Ascending aorta (tissue), 2 donors: ENCODE measurements at regions not wholly inside any gene's neighbourhood (a gene's known extent, or its start where the extent isn't known, plus 50 kb on each side); places are given as distances from the start of the nearest gene placed in this dataset.

Source experiments
- DNase-seq, 2 donors: peaks; one replicate each; pipeline ENCODE4 v3.0.0-alpha.2; 2019; ENCODE audit warnings: low spot score in 2 of 2
- H3K27ac ChIP-seq, 2 donors: fragments of 200-600 bp; sonication (generic); one replicate each; pipeline ENCODE4 v1.5.1; 2016 to 2017; ENCODE audit warnings: mild to moderate bottlenecking in 1 of 2
- H3K27me3 ChIP-seq: fragments of 200-600 bp; sonication (generic); one replicate; pipeline ENCODE4 v1.5.1; 2017
- H3K36me3 ChIP-seq, 2 donors: fragments of 200-600 bp; sonication (generic); one replicate each; pipeline ENCODE4 v1.5.1; 2016
- H3K4me1 ChIP-seq, 2 donors: fragments of 200-600 bp; sonication (generic); one replicate each; pipeline ENCODE4 v1.5.1; 2016 to 2017; ENCODE audit warnings: mild to moderate bottlenecking in 1 of 2
- H3K4me3 ChIP-seq, 2 donors: fragments of 200-600 bp; sonication (generic); one replicate each; pipeline ENCODE4 v1.5.1; 2016 to 2017; ENCODE audit warnings: mild to moderate bottlenecking in 1 of 2
- H3K9me3 ChIP-seq, 2 donors: fragments of 200-600 bp; sonication (generic); one replicate each; pipeline ENCODE4 v1.5.1; 2016
- intact Hi-C: fragments of 100-400 bp; cut with DNase I; formaldehyde crosslinking; loops from one replicate; pipeline ENCODE4 v1.15.1; 2023
- TF ChIP-seq, protein P1 (sequence below), 3 experiments: fragments of 200-600 bp in 2 of 3; fragments of 450-650 bp in 1 of 3; sonication (generic) in 2 of 3; IDR thresholded peaks; one replicate each; pipeline ENCODE4 v1.5.1; 2016 to 2019; ENCODE audit warnings: antibody characterized with exemption in 3 of 3, mild to moderate bottlenecking in 1 of 3, moderate library complexity in 1 of 3

DNA sequence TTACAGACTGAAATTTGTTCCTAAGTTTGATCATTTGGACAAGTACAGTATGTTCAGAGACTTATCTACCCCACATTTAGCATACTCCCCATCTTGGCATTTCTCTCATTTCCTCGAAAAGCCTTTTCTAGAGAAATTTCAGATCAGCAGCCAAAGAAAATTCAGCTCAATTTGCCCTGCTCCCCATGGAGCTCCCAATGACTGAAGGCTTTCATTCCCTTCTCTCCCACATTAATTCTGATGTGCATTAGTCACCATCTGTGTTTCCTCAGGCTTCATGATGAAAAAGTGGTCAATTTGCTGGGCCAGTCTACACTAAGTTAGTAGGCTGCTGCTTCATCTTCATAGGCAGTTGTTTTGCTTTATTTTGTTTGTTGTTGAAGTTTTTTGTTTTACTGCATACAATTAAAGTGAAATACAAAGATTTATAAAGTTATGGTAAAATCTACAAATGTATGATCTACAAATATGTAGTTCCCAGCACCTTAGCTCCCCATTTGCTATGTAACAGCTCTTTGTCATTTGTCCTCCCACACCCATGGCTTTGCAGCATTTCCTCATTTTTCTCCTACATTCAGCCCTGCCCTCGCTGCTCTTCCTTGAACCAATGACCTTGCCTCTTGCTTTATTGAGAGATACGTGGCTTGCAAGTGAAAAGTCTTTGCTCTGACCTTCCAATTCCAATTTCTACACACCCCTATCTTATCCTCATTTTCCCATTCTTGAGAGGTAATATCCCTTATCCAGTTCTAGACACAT, 193.9 kb downstream of the ANAPC10 start:
- no peak overlapping the region for H3K4me3 ChIP-seq
- H3K27ac ChIP-seq: no peak overlapping the region
- H3K36me3 ChIP-seq: no peaks in the 10 kb centered on the region
- intact Hi-C loops: no loop called here
- TF ChIP-seq, protein P1, sequence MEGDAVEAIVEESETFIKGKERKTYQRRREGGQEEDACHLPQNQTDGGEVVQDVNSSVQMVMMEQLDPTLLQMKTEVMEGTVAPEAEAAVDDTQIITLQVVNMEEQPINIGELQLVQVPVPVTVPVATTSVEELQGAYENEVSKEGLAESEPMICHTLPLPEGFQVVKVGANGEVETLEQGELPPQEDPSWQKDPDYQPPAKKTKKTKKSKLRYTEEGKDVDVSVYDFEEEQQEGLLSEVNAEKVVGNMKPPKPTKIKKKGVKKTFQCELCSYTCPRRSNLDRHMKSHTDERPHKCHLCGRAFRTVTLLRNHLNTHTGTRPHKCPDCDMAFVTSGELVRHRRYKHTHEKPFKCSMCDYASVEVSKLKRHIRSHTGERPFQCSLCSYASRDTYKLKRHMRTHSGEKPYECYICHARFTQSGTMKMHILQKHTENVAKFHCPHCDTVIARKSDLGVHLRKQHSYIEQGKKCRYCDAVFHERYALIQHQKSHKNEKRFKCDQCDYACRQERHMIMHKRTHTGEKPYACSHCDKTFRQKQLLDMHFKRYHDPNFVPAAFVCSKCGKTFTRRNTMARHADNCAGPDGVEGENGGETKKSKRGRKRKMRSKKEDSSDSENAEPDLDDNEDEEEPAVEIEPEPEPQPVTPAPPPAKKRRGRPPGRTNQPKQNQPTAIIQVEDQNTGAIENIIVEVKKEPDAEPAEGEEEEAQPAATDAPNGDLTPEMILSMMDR (IDR thresholded peaks at IDR 0.05): no peak
- DNase-seq: no peak
- peaks cover 0 to 5% of the 10 kb centered on the region in 2 donors for H3K4me1 ChIP-seq
- no peaks in the 10 kb centered on the region for H3K9me3 ChIP-seq
- H3K27me3 ChIP-seq: no peaks in the 10 kb centered on the region

DNA sequence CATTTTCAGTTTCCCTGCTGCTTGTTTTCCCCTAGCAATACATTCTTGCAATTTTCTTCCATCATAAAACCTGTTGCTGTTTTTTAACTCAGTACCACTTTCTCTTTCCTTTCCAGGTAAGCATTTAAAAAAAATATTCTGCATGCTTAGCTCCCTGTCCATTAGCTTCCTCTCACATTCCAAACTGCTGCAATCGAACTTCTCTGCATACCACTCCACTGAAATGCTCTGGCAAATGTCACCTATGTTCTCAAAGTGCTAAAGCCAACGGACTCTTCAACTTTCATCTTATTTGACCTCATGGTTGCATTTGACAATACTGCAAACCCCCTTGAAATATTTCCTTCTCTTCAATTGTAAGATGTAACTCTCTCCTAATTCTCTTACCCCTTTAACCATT, 192.7 kb downstream of the ANAPC10 start:
- H3K27me3 ChIP-seq: no peaks in the 10 kb centered on the region
- H3K9me3 ChIP-seq: no peaks in the 10 kb centered on the region
- TF ChIP-seq, protein P1 (IDR thresholded peaks at IDR 0.05): no peak
- H3K27ac ChIP-seq: no peak overlapping the region
- peaks cover 0 to 5% of the 10 kb centered on the region in 2 donors for H3K4me1 ChIP-seq
- intact Hi-C loops: no loop called here
- no peak for DNase-seq
- H3K36me3 ChIP-seq: no peaks in the 10 kb centered on the region
- no peak overlapping the region for H3K4me3 ChIP-seq

DNA sequence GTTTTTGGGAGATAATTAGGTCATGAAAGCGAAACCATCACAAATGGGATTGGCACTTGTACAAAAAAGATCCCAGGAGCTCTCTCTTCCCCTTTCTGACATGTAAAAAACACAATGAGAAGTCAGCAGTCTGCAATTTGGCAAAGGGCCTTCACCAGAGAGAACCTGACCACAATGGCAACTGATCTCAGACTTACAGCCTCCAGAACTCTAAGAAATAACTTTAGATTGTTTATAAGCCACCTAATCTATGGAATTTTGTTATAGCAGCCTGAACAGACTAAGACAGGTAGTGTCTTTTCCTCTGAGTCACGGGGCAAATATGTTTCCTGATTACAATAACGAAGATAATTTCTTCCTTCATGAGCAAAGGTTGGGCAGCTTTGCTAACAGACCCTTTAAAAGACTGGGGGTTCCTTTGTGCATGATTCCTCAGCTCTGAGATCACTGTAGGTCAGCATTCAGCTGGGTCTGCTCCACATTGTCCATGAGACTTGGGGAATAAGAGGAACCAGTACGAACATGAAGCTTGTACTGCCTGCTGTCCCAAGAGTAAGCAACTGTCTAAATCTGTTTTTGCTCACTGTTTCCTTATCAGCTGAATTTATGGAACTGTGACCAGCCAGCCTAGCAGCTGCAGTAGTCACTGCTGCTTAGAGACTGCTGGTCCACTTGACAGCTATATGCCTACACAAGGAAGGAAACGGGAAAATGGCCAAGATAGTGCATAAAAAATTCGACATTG, 191.6 kb downstream of the ANAPC10 start:
- no peak overlapping the region for H3K27ac ChIP-seq
- peaks cover 0 to 5% of the 10 kb centered on the region in 2 donors for H3K4me1 ChIP-seq
- no peaks in the 10 kb centered on the region for H3K27me3 ChIP-seq
- intact Hi-C loops: no loop called here
- H3K36me3 ChIP-seq: no peaks in the 10 kb centered on the region
- TF ChIP-seq, protein P1 (IDR thresholded peaks at IDR 0.05): no peak
- no peak overlapping the region for H3K4me3 ChIP-seq
- no peaks in the 10 kb centered on the region for H3K9me3 ChIP-seq
- DNase-seq: no peak

DNA sequence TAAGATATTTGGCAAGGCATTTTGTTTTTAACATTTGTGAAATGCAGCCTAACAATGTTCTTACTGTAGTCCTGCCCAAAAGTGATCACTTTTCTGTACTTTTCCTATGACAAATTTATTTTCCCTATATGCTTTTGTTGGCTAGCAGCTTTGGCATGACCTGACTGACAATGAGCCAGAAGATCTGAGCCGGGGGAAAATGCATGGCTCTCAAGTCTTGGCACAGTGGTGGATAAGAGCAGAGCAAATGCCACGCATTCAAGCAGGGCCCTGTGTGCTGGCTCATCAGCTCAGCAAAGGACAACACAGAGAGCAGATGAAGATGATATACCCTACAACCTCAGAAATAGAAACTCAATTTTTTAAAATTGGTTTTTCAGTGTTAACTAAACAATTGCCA, 187.3 kb downstream of the ANAPC10 start:
- Histone ChIP-seq H3K9me3 (no peaks in the 10 kb centered on the region), H3K27me3 (no peaks in the 10 kb centered on the region), H3K4me3 (no peak overlapping the region), H3K4me1 (no peaks in the 10 kb centered on the region), H3K36me3 (no peaks in the 10 kb centered on the region), H3K27ac (no peak overlapping the region)
- TF ChIP-seq, protein P1 (IDR thresholded peaks at IDR 0.05): no peak
- DNase-seq: no peak
- intact Hi-C loops: no loop called here
